Common myeloid progenitor, CD34-positive (primary cell): ENCODE measurements at regions not wholly inside any gene's neighbourhood (a gene's known extent, or its start where the extent isn't known, plus 50 kb on each side); places are given as distances from the start of the nearest gene placed in this dataset.

Experiments used
- CTCF ChIA-PET: fragments of 350-600 bp; sonication (Branson Sonifier 250); formaldehyde crosslinking; loops from one replicate; lab custom pipeline; 2021; ENCODE audit warnings: antibody characterized with exemption; lab: Charles Lee
- POLR2A ChIA-PET: fragments of 350-600 bp; sonication (Branson Sonifier 250); formaldehyde crosslinking; loops from one replicate; lab custom pipeline; 2021; ENCODE audit warnings: antibody characterized with exemption; lab: Charles Lee
- DNase-seq, 3 donors: peaks; one replicate each; pipeline versions ENCODE4 v3.0.0 to v3.0.0-alpha.2; 2013
- H3K27ac ChIP-seq, 2 experiments: 1 replicate in 1 of 2; 2 replicates in 1 of 2; pipeline ENCODE4 v1.7.0; 2013; ENCODE audit warnings: inconsistent platforms in 2 of 2, low read length in 2 of 2, mild to moderate bottlenecking in 2 of 2, low read depth in 1 of 2, moderate library complexity in 1 of 2; ENCODE audit not compliant: severe bottlenecking in 2 of 2, insufficient read depth in 1 of 2, poor library complexity in 1 of 2
- H3K27me3 ChIP-seq, 5 experiments: replicated peaks in 2 of 5; 1 replicate in 3 of 5; 2 replicates in 2 of 5; pipeline versions ENCODE4 v1.6.1 to v1.7.0; 2013; ENCODE audit warnings: low read length in 4 of 5, mild to moderate bottlenecking in 2 of 5, moderate library complexity in 2 of 5, inconsistent platforms in 1 of 5; ENCODE audit not compliant: insufficient read depth in 5 of 5, control insufficient read depth in 4 of 5
- H3K36me3 ChIP-seq, 4 experiments: 1 replicate in 2 of 4; 2 replicates in 2 of 4; pipeline versions ENCODE4 v1.6.1 to v1.7.0; 2013; ENCODE audit warnings: low read length in 3 of 4, control low read depth in 1 of 4, mild to moderate bottlenecking in 1 of 4; ENCODE audit not compliant: control insufficient read depth in 4 of 4, insufficient read depth in 4 of 4
- H3K4me1 ChIP-seq, 4 experiments: 1 replicate in 3 of 4; 2 replicates in 1 of 4; pipeline versions ENCODE4 v1.6.1 to v1.7.1; 2013; ENCODE audit warnings: low read length in 3 of 4, mild to moderate bottlenecking in 3 of 4, control low read depth in 1 of 4, inconsistent platforms in 1 of 4, moderate library complexity in 1 of 4; ENCODE audit not compliant: control insufficient read depth in 4 of 4, insufficient read depth in 4 of 4; ENCODE audit errors: control extremely low read depth in 1 of 4
- H3K4me3 ChIP-seq, 7 experiments: 1 replicate in 4 of 7; 2 replicates in 3 of 7; pipeline versions ENCODE4 v1.5.1 to v1.7.0; 2013; ENCODE audit warnings: mild to moderate bottlenecking in 7 of 7, low read length in 6 of 7, moderate library complexity in 6 of 7, inconsistent platforms in 2 of 7, low read depth in 2 of 7, control low read depth in 1 of 7; ENCODE audit not compliant: insufficient read depth in 4 of 7, control insufficient read depth in 1 of 7; ENCODE audit errors: extremely low read depth in 1 of 7
- H3K9me3 ChIP-seq, 5 experiments: 1 replicate in 4 of 5; 2 replicates in 1 of 5; pipeline versions ENCODE4 v1.6.1 to v1.7.1; 2013; ENCODE audit warnings: low read length in 4 of 5, mild to moderate bottlenecking in 2 of 5, inconsistent platforms in 1 of 5, low read depth in 1 of 5, moderate library complexity in 1 of 5; ENCODE audit not compliant: control insufficient read depth in 4 of 5, insufficient read depth in 2 of 5; ENCODE audit errors: control extremely low read depth in 1 of 5
- WGBS: methylation state at CpG from one replicate; pipeline ENCODE4 v1.1.5; 2013; ENCODE audit not compliant: insufficient coverage; 5-methylcytosine and 5-hydroxymethylcytosine counted together

GRCh38 chr14:98579140-98579539 lies 692.9 kb downstream of the BCL11B start:
- no peak overlapping the region for H3K27ac ChIP-seq
- POLR2A ChIA-PET: no interaction called here
- WGBS: 100% methylated on average over 1 of the region's 1 CpG

GRCh38 chr14:98580131-98580678 lies 691.8 kb downstream of the BCL11B start:
- H3K36me3 ChIP-seq: no peaks in the 10 kb centered on the region
- peak; percentile 6 to 38 (median 36) for DNase-seq
- H3K27ac ChIP-seq: no peak overlapping the region
- H3K4me3 ChIP-seq: no peak overlapping the region
- H3K9me3 ChIP-seq: peaks cover 0 to 1% (median 0%) of the 10 kb centered on the region in 5 experiments
- CTCF ChIA-PET: no interaction called here
- H3K4me1 ChIP-seq: no peaks in the 10 kb centered on the region
- POLR2A ChIA-PET: no interaction called here
- no CpG with 5 or more reads among the region's 3 CpGs for WGBS
- H3K27me3 ChIP-seq: no peaks in the 10 kb centered on the region

More at GRCh38 chr14:98579140-98579539, 692.9 kb downstream of the BCL11B start:
- no peak overlapping the region for H3K4me3 ChIP-seq
- H3K4me1 ChIP-seq: no peaks in the 10 kb centered on the region
- CTCF ChIA-PET: no interaction called here
- H3K27me3 ChIP-seq: no peaks in the 10 kb centered on the region
- no peaks in the 10 kb centered on the region for H3K36me3 ChIP-seq
- H3K9me3 ChIP-seq: peaks cover 0 to 1% (median 0%) of the 10 kb centered on the region in 5 experiments
- no peak for DNase-seq

- H3K36me3 ChIP-seq: no peaks in the 10 kb centered on the region
- POLR2A ChIA-PET: no interaction called here
- CTCF ChIA-PET: no interaction called here
Measured at GRCh38 chr14:98582276-98582675, 689.7 kb downstream of the BCL11B start.

GRCh38 chr14:98591161-98591560 lies 680.8 kb downstream of the BCL11B start:
- 88% methylated on average over 6 of the region's 6 CpGs for WGBS
- POLR2A ChIA-PET: no interaction called here
- CTCF ChIA-PET: no interaction called here
- no peak overlapping the region for H3K27ac ChIP-seq
- no peak overlapping the region for H3K4me3 ChIP-seq
- no peaks in the 10 kb centered on the region for H3K9me3 ChIP-seq
- no peaks in the 10 kb centered on the region for H3K36me3 ChIP-seq
- DNase-seq: no peak
- H3K27me3 ChIP-seq: no peaks in the 10 kb centered on the region
- no peaks in the 10 kb centered on the region for H3K4me1 ChIP-seq

More at GRCh38 chr14:98582276-98582675, 689.7 kb downstream of the BCL11B start:
- Histone ChIP-seq H3K27ac (no peak overlapping the region), H3K27me3 (no peaks in the 10 kb centered on the region), H3K4me1 (no peaks in the 10 kb centered on the region), H3K4me3 (no peak overlapping the region), H3K9me3 (peaks cover 0 to 1% (median 0%) of the 10 kb centered on the region in 5 experiments)
- DNase-seq: no peak
- 69% methylated on average over 7 of the region's 7 CpGs for WGBS

GRCh38 chr14:98592611-98593170 lies 679.3 kb downstream of the BCL11B start:
- Histone ChIP-seq H3K9me3 (no peaks in the 10 kb centered on the region), H3K36me3 (no peaks in the 10 kb centered on the region), H3K4me3 (no peak overlapping the region), H3K27me3 (no peaks in the 10 kb centered on the region), H3K4me1 (no peaks in the 10 kb centered on the region), H3K27ac (no peak overlapping the region)
- POLR2A ChIA-PET: no interaction called here
- CTCF ChIA-PET: no interaction called here
- 92% methylated on average over 20 of the region's 21 CpGs for WGBS
- DNase-seq: no peak

GRCh38 chr14:98593361-98593761 lies 678.6 kb downstream of the BCL11B start:
- Histone ChIP-seq H3K4me3 (no peak overlapping the region), H3K27me3 (no peaks in the 10 kb centered on the region), H3K27ac (no peak overlapping the region), H3K36me3 (no peaks in the 10 kb centered on the region), H3K9me3 (no peaks in the 10 kb centered on the region), H3K4me1 (no peaks in the 10 kb centered on the region)
- no peak for DNase-seq
- ChIA-PET POLR2A (no interaction called here), CTCF (no interaction called here)
- WGBS: 88% methylated on average over 7 of the region's 8 CpGs

GRCh38 chr14:98594156-98594555 lies 677.8 kb downstream of the BCL11B start:
- CTCF ChIA-PET: no interaction called here
- no peak overlapping the region for H3K4me3 ChIP-seq

More at GRCh38 chr14:98594156-98594555, 677.8 kb downstream of the BCL11B start:
- POLR2A ChIA-PET: no interaction called here
- no peak for DNase-seq
- no peaks in the 10 kb centered on the region for H3K9me3 ChIP-seq
- no peaks in the 10 kb centered on the region for H3K27me3 ChIP-seq
- WGBS: 95% methylated on average over 5 of the region's 5 CpGs
- no peaks in the 10 kb centered on the region for H3K4me1 ChIP-seq
- H3K36me3 ChIP-seq: no peaks in the 10 kb centered on the region
- H3K27ac ChIP-seq: no peak overlapping the region
